Epithelial cell of esophagus (primary cell): ENCODE measurements at regions not wholly inside any gene's neighbourhood (a gene's known extent, or its start where the extent isn't known, plus 50 kb on each side); places are given as distances from the start of the nearest gene placed in this dataset.

Experiments used
- DNase-seq: peaks from one replicate; pipeline ENCODE4 v3.0.0; 2010; ENCODE audit warnings: low read depth
- H3K4me3 ChIP-seq: 2 replicates; pipeline ENCODE4 v1.5.1; 2011; ENCODE audit warnings: mild to moderate bottlenecking, low read length, control low read depth
- TF ChIP-seq, protein P1 (sequence below): IDR thresholded peaks from 2 replicates; pipeline ENCODE4 v1.5.1; 2011; ENCODE audit warnings: low read depth, mild to moderate bottlenecking, low read length, control low read depth, inconsistent platforms; ENCODE audit not compliant: insufficient read depth; ENCODE audit errors: missing control alignments

GRCh38 chr6:105593805-105594671 lies 191.2 kb upstream of the PREP start:
- no peak overlapping the region for H3K4me3 ChIP-seq
- DNase-seq: no peak
- TF ChIP-seq, protein P1, sequence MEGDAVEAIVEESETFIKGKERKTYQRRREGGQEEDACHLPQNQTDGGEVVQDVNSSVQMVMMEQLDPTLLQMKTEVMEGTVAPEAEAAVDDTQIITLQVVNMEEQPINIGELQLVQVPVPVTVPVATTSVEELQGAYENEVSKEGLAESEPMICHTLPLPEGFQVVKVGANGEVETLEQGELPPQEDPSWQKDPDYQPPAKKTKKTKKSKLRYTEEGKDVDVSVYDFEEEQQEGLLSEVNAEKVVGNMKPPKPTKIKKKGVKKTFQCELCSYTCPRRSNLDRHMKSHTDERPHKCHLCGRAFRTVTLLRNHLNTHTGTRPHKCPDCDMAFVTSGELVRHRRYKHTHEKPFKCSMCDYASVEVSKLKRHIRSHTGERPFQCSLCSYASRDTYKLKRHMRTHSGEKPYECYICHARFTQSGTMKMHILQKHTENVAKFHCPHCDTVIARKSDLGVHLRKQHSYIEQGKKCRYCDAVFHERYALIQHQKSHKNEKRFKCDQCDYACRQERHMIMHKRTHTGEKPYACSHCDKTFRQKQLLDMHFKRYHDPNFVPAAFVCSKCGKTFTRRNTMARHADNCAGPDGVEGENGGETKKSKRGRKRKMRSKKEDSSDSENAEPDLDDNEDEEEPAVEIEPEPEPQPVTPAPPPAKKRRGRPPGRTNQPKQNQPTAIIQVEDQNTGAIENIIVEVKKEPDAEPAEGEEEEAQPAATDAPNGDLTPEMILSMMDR: no peak

DNA sequence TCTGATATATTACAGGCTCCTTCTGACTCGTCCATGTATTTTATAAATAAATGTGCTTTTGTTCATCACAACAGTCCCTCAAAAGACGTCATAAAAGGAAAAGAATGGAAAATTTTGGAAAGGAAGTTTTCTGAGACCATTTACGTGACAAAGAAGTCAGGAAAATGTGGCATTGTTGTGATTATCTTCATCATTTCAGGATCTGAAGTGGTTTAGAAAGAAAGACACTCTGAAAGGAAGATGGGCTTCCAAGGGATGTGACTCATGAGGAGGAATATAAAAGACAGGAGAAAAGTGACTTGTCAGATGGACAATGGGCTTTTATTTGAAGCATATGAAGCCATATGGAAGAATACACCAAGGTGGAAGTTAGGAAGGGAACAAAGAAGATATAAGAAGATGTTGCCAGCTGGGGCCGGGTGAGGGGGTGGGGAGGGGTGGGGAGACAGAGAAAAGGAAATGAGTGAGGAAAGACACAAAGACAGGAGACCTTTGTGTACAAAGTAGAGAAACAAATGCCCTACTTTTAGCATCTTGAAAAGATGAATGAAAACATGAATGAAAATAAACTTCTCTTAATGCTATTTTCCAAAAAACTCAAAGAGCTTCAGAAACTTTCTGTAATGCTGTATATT lies 190.3 kb upstream of the PREP start:
- no peak for DNase-seq
- TF ChIP-seq, protein P1: no peak
- no peak overlapping the region for H3K4me3 ChIP-seq

- H3K4me3 ChIP-seq: no peak overlapping the region
- DNase-seq: peak; percentile 95
- TF ChIP-seq, protein P1: no peak
These were observed 189.4 kb upstream of the PREP start for GRCh38 chr6:105592329-105592728.

GRCh38 chr6:105591053-105591452 lies 188.2 kb upstream of the PREP start:
- TF ChIP-seq, protein P1: no peak
- DNase-seq: peak; percentile 91
- no peak overlapping the region for H3K4me3 ChIP-seq

DNA sequence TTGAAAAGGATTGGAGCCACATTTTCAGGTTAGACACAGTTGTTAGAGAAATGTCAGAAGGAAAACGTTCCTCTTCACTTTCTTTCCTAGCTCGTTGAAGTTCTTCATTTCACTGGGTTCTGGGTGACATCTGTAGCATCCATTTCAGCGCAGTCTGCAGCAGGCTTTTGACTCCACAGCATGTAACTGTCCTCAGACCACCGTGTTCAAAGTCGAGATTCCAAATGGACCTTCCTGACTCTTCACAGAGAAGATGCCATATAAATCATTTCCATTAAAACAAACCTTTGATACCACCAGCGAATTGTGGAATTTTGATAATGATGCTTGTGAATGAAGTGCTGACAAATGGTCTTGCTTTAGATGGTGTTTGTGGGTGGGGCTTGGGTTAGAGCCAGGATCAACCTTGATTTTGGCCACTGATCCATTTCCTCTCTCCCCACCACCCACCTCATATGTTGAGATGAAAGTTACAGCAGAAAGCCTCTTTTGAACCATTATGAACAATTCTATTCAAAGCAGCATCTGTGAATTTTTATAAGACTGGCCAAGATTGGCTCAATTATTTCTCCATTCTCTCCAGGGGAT lies 185.3 kb upstream of the PREP start:
- TF ChIP-seq, protein P1: no peak
- DNase-seq: no peak
- H3K4me3 ChIP-seq: no peak overlapping the region

DNA sequence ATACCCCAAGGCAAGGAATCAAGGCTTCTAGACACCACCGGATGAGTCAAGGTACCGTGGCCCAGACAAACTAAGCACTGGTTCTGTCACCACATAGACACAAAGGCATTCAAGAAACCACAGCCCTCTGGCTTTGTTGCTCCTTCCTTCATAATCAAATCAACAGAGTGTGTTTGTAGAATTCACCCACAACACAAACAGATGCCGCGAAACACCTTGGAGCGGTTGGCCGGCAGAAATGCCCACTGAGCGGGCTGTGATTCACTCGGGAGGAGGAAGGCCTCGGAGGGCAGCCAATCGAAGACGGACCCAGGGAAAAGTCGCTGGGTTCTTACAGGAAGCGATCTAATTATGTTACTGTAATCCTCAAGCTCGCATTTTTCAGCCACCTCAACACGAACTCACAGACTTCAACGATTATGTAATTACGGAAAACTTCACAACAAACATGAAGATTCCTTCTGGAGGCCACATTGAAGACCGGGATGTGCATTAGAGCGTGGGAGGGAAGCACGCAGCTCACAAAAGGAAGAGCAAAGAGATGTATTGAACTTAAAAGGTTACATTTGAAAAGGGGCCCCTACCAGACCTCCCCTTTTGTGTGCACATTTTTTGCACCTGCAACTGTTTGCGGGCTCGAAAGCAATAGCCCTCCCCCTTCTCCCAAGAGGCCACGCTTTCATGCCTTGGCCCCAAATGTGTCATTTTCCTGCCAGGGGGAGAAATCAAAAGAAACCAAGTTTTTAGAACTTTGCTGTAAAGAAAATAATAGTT lies 184.7 kb upstream of the PREP start:
- no peak overlapping the region for H3K4me3 ChIP-seq
- TF ChIP-seq, protein P1: no peak
- peak; percentile 90 for DNase-seq
